Left ventricle myocardium inferior (tissue), 1 donor: ENCODE measurements at regions not wholly inside any gene's neighbourhood (a gene's known extent, or its start where the extent isn't known, plus 50 kb on each side); places are given as distances from the start of the nearest gene placed in this dataset.
"Not testable (repeated sequence)": the region's sequence is repeated elsewhere in the genome, so short reads cannot be mapped to it uniquely, and the experiment has no call there.

Source experiments
- DNase-seq: peaks from one replicate; pipeline ENCODE4 v3.0.0-alpha.2; 2020
- H3K27ac ChIP-seq: fragments of 200-600 bp; replicated peaks from 2 replicates; pipeline ENCODE4 v1.8.0; 2021
- H3K27me3 ChIP-seq: fragments of 200-600 bp; 2 replicates; pipeline ENCODE4 v1.8.0; 2021; ENCODE audit warnings: low read depth
- H3K36me3 ChIP-seq: fragments of 200-600 bp; 2 replicates; pipeline ENCODE4 v1.8.0; 2021
- H3K4me1 ChIP-seq: fragments of 200-600 bp; 2 replicates; pipeline ENCODE4 v1.8.0; 2021
- H3K4me3 ChIP-seq: fragments of 200-600 bp; 2 replicates; pipeline ENCODE4 v1.8.0; 2021; ENCODE audit warnings: mild to moderate bottlenecking, moderate library complexity
- H3K9me3 ChIP-seq: fragments of 200-600 bp; replicated peaks from 2 replicates; pipeline ENCODE4 v1.8.0; 2021
- intact Hi-C: fragments of 100-400 bp; cut with micrococcal nuclease; formaldehyde crosslinking; loops from one replicate; pipeline ENCODE4 v1.11.0; 2022
- TF ChIP-seq, protein P1 (sequence below): fragments of 200-600 bp; IDR thresholded peaks from 2 replicates; pipeline ENCODE4 v1.8.0; 2021; ENCODE audit warnings: antibody characterized with exemption, mild to moderate bottlenecking, borderline replicate concordance
- donor health status: DM: no; HTN: yes; CAD: no; lungs with severe emphysema.

DNA sequence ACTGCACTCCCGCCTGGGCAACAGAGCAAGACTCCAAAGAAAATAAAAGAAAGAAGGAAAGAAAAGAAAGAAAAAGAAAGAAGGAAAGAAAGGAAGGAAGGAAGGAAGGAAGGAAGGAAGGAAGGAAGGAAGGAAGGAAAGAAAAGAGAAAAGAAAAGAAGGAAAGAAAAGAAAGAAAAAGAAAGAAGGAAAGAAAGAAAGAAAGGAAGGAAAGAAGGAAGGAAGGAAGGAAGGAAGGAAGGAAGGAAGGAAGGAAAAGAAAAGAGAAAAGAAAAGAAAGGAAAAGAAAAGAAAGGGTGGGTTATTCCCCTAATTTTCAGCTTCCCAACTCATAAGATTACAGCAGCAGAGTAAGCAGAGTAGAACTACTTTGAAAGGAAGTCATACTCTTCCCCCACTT is 64.4 kb downstream of the TMEM200C start:
- H3K27me3 ChIP-seq: peaks cover 14% of the 10 kb centered on the region
- H3K9me3 ChIP-seq, intact Hi-C loops, H3K4me1 ChIP-seq, DNase-seq, H3K36me3 ChIP-seq, H3K27ac ChIP-seq, H3K4me3 ChIP-seq: not testable (repeated sequence)

GRCh38 chr18:5828913-5829312 is 66.4 kb downstream of the TMEM200C start:
- Histone ChIP-seq H3K4me1 (no peaks in the 10 kb centered on the region), H3K27me3 (peaks cover 31% of the 10 kb centered on the region), H3K36me3 (no peaks in the 10 kb centered on the region), H3K9me3 (no peaks in the 10 kb centered on the region), H3K27ac (no peak overlapping the region), H3K4me3 (no peak overlapping the region)
- TF ChIP-seq, protein P1, sequence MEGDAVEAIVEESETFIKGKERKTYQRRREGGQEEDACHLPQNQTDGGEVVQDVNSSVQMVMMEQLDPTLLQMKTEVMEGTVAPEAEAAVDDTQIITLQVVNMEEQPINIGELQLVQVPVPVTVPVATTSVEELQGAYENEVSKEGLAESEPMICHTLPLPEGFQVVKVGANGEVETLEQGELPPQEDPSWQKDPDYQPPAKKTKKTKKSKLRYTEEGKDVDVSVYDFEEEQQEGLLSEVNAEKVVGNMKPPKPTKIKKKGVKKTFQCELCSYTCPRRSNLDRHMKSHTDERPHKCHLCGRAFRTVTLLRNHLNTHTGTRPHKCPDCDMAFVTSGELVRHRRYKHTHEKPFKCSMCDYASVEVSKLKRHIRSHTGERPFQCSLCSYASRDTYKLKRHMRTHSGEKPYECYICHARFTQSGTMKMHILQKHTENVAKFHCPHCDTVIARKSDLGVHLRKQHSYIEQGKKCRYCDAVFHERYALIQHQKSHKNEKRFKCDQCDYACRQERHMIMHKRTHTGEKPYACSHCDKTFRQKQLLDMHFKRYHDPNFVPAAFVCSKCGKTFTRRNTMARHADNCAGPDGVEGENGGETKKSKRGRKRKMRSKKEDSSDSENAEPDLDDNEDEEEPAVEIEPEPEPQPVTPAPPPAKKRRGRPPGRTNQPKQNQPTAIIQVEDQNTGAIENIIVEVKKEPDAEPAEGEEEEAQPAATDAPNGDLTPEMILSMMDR: no peak
- no peak for DNase-seq
- intact Hi-C loops: no loop called here

DNA sequence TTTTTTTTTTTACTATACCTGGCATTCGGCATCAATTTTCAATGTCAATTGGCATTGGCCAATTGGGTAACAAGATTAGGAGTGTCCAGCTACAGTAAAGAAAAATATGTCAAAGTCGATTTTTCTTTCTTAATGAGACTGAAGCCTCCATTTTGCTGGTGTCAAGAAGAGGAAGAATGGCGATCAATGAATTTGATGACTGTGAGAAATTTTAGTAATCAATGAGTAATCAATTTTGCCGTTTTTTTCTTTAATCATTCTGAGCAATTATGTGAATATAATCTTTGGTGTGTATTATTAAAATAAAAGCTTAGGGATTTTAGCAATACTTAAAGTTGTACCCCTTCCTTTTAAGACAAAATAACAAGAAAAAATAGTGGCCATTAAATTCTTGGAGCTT is 69.7 kb downstream of the TMEM200C start:
- Histone ChIP-seq H3K36me3 (no peaks in the 10 kb centered on the region), H3K9me3 (no peaks in the 10 kb centered on the region), H3K4me3 (no peak overlapping the region), H3K4me1 (no peaks in the 10 kb centered on the region), H3K27ac (no peak overlapping the region), H3K27me3 (peaks cover 23% of the 10 kb centered on the region)
- no peak for DNase-seq
- intact Hi-C loops: no loop called here
- TF ChIP-seq, protein P1: no peak

- Histone ChIP-seq H3K9me3 (no peaks in the 10 kb centered on the region), H3K27me3 (peaks cover 18% of the 10 kb centered on the region), H3K4me1 (no peaks in the 10 kb centered on the region), H3K4me3 (no peak overlapping the region), H3K27ac (no peak overlapping the region), H3K36me3 (no peaks in the 10 kb centered on the region)
- DNase-seq: no peak
- intact Hi-C loops: no loop called here
- TF ChIP-seq, protein P1: no peak
These were observed 70.8 kb downstream of the TMEM200C start for GRCh38 chr18:5824370-5824984.

GRCh38 chr18:5817816-5818215 is 77.5 kb downstream of the TMEM200C start:
- TF ChIP-seq, protein P1: no peak
- intact Hi-C loops: no loop called here

DNA sequence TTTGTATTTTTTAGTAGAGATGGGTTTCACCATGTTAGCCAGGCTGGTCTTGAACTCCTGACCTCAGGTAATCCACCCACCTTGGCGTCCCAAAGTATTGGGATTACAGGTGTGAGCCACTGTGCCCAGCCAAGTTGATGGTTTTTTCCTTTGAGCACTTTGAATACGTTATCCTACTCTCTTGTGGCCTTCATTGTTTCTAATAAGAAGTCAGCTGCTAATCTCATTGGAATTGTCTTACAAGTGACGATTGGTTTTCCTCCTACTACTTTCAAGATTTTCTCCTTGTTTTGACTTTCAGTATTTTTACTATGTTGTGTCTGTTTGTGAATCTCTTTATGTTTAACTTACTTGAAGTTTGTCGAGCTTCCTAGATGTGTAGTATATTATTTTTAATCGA is 88.5 kb downstream of the TMEM200C start:
- H3K36me3 ChIP-seq: no peaks in the 10 kb centered on the region
- peaks cover 71% of the 10 kb centered on the region for H3K9me3 ChIP-seq
- TF ChIP-seq, protein P1: no peak
- H3K4me1 ChIP-seq: no peaks in the 10 kb centered on the region
- no peak overlapping the region for H3K27ac ChIP-seq
- H3K4me3 ChIP-seq: no peak overlapping the region
- DNase-seq: no peak
- intact Hi-C loops: no loop called here
- peaks cover 14% of the 10 kb centered on the region for H3K27me3 ChIP-seq

More at GRCh38 chr18:5817816-5818215, 77.5 kb downstream of the TMEM200C start:
- no peaks in the 10 kb centered on the region for H3K36me3 ChIP-seq
- no peak for DNase-seq
- H3K27me3 ChIP-seq: no peaks in the 10 kb centered on the region
- H3K4me3 ChIP-seq: no peak overlapping the region
- H3K27ac ChIP-seq: no peak overlapping the region
- no peaks in the 10 kb centered on the region for H3K4me1 ChIP-seq
- H3K9me3 ChIP-seq: no peaks in the 10 kb centered on the region
